ENCODE measurements at regions not wholly inside any gene's neighbourhood (a gene's known extent, or its start where the extent isn't known, plus 50 kb on each side); places are given as distances from the start of the nearest gene placed in this dataset.

GRCh38 chr13:105037110-105037509 is 1498.4 kb downstream of the EFNB2 start:
- no peak for DNase-seq (ENCODE audit: low spot score)

- no peak for DNase-seq (ENCODE audit: low spot score)
These were observed 1500.4 kb downstream of the EFNB2 start for GRCh38 chr13:105035092-105035491.

- DNase-seq (ENCODE audit: low spot score) = no peak
These were observed 1501.5 kb downstream of the EFNB2 start for GRCh38 chr13:105033999-105034398.

GRCh38 chr13:105031306-105031705 is 1504.2 kb downstream of the EFNB2 start:
- no peak for DNase-seq (ENCODE audit: low spot score)

- DNase-seq (ENCODE audit: low spot score) = no peak
These were observed 1504.6 kb downstream of the EFNB2 start for GRCh38 chr13:105030851-105031250.

- no peak for DNase-seq (ENCODE audit: low spot score)
These were observed 1516.4 kb downstream of the EFNB2 start for GRCh38 chr13:105019073-105019472.

GRCh38 chr13:105016266-105016665 is 1519.2 kb downstream of the EFNB2 start:
- no peak for DNase-seq (ENCODE audit: low spot score)

GRCh38 chr13:105008604-105009003 is 1526.9 kb downstream of the EFNB2 start:
- DNase-seq (ENCODE audit: low spot score) = no peak

GRCh38 chr13:105007166-105007808 is 1528.2 kb downstream of the EFNB2 start:
- no peak for DNase-seq (ENCODE audit: low spot score)

- no peak for DNase-seq (ENCODE audit: low spot score)
These were observed 1539.4 kb downstream of the EFNB2 start for GRCh38 chr13:104996022-104996421.

GRCh38 chr13:104993708-104994107 is 1541.8 kb downstream of the EFNB2 start:
- DNase-seq (ENCODE audit: low spot score) = no peak

- DNase-seq (ENCODE audit: low spot score) = no peak
These were observed 1547.8 kb downstream of the EFNB2 start for GRCh38 chr13:104987621-104988020.

GRCh38 chr13:104984296-104984818 is 1551.1 kb downstream of the EFNB2 start:
- DNase-seq (ENCODE audit: low spot score) = no peak

- no peak for DNase-seq (ENCODE audit: low spot score)
These were observed 1551.9 kb downstream of the EFNB2 start for GRCh38 chr13:104983601-104984000.

GRCh38 chr13:104980586-104980985 is 1554.9 kb downstream of the EFNB2 start:
- no peak for DNase-seq (ENCODE audit: low spot score)

GRCh38 chr13:104979281-104980030 is 1556.0 kb downstream of the EFNB2 start:
- no peak for DNase-seq (ENCODE audit: low spot score)

- no peak for DNase-seq (ENCODE audit: low spot score)
These were observed 1558.5 kb downstream of the EFNB2 start for GRCh38 chr13:104976986-104977385.

- no peak for DNase-seq (ENCODE audit: low spot score)
These were observed 1560.2 kb downstream of the EFNB2 start for GRCh38 chr13:104975272-104975671.

GRCh38 chr13:104968876-104969275 is 1566.6 kb downstream of the EFNB2 start:
- no peak for DNase-seq (ENCODE audit: low spot score)

- no peak for DNase-seq (ENCODE audit: low spot score)
These were observed 1567.4 kb downstream of the EFNB2 start for GRCh38 chr13:104967836-104968630.

GRCh38 chr13:104967376-104967775 is 1568.1 kb downstream of the EFNB2 start:
- no peak for DNase-seq (ENCODE audit: low spot score)

- DNase-seq (ENCODE audit: low spot score) = no peak
These were observed 1573.1 kb downstream of the EFNB2 start for GRCh38 chr13:104962411-104962810.

GRCh38 chr13:104961246-104961645 is 1574.2 kb downstream of the EFNB2 start:
- DNase-seq (ENCODE audit: low spot score) = no peak

Measured in hematopoietic multipotent progenitor cell treated with erythropoietin and hydrocortisone succinate and interleukin-3 and kit ligand, for 17 days (in vitro differentiated cells).